ENCODE measurements at regions not wholly inside any gene's neighbourhood (a gene's known extent, or its start where the extent isn't known, plus 50 kb on each side); places are given as distances from the start of the nearest gene placed in this dataset.

GRCh38 chr2:126981476-126981875 is 82.8 kb downstream of the TEX51 start:
- H3K9me3 ChIP-seq (ENCODE audit: control insufficient read depth, low read depth, low read length) = no peaks in the 10 kb centered on the region
- H3K27me3 ChIP-seq (ENCODE audit: control insufficient read depth, extremely low read depth, insufficient read depth, low read length) = peaks cover 11% of the 10 kb centered on the region
- H3K79me2 ChIP-seq (ENCODE audit: control insufficient read depth, insufficient read depth, low read length) = no peaks in the 10 kb centered on the region
- no peaks in the 10 kb centered on the region for H3K4me1 ChIP-seq (ENCODE audit: control insufficient read depth, extremely low read depth, insufficient read depth, low read length)
- no peaks in the 10 kb centered on the region for H4K20me1 ChIP-seq (ENCODE audit: control insufficient read depth, extremely low read depth, insufficient read depth, low read length)
- no peak for TF ChIP-seq EZH2 (IDR thresholded peaks at IDR 0.05; ENCODE audit: low read length)
- no peak for TF ChIP-seq CTCF (optimal IDR thresholded peaks at IDR 0.05 in 1 of 3, IDR thresholded peaks at IDR 0.05 in 1 of 3, conservative IDR thresholded peaks at IDR 0.05 in 1 of 3; ENCODE audit: extremely low read depth in 1 of 3, insufficient read depth in 2 of 3, low read length in 3 of 3)
- H3K4me3 ChIP-seq (ENCODE audit: control insufficient read depth in 2 of 3, extremely low read depth in 1 of 3, insufficient read depth in 2 of 3, low read depth in 1 of 3, low read length in 3 of 3) = no peak overlapping the region
- H3K9ac ChIP-seq (ENCODE audit: control insufficient read depth, extremely low read depth, insufficient read depth, low read length) = no peak overlapping the region
- no peak overlapping the region for H2AFZ ChIP-seq (ENCODE audit: control insufficient read depth, low read length)
- no peak overlapping the region for H3K27ac ChIP-seq (ENCODE audit: control insufficient read depth, insufficient read depth, low read length)
- no peak for FAIRE-seq
- H3K9me1 ChIP-seq (ENCODE audit: control insufficient read depth, extremely low read depth, insufficient read depth, low read length) = no peaks in the 10 kb centered on the region
- no peaks in the 10 kb centered on the region for H3K36me3 ChIP-seq (ENCODE audit: control insufficient read depth in 2 of 2, extremely low read depth in 1 of 2, insufficient read depth in 2 of 2, low read length in 2 of 2)
- dilution Hi-C loops (cut with MboI; ENCODE audit: extremely low pct_ligation_motif_present, low sequenced_read_pairs) = no loop called here
- DNase-seq (ENCODE audit: low read depth, low spot score) = no peak
- no peak overlapping the region for H3K4me2 ChIP-seq (ENCODE audit: control insufficient read depth, extremely low read depth, insufficient read depth, low read depth, low read length)

- Histone ChIP-seq H3K79me2 (ENCODE audit: control insufficient read depth, insufficient read depth, low read length) (no peaks in the 10 kb centered on the region), H3K36me3 (ENCODE audit: control insufficient read depth in 2 of 2, extremely low read depth in 1 of 2, insufficient read depth in 2 of 2, low read length in 2 of 2) (no peaks in the 10 kb centered on the region), H3K27ac (ENCODE audit: control insufficient read depth, insufficient read depth, low read length) (no peak overlapping the region), H3K9ac (ENCODE audit: control insufficient read depth, extremely low read depth, insufficient read depth, low read length) (no peak overlapping the region), H3K27me3 (ENCODE audit: control insufficient read depth, extremely low read depth, insufficient read depth, low read length) (no peaks in the 10 kb centered on the region), H4K20me1 (ENCODE audit: control insufficient read depth, extremely low read depth, insufficient read depth, low read length) (no peaks in the 10 kb centered on the region), H3K4me1 (ENCODE audit: control insufficient read depth, extremely low read depth, insufficient read depth, low read length) (no peaks in the 10 kb centered on the region), H3K9me3 (ENCODE audit: control insufficient read depth, low read depth, low read length) (no peaks in the 10 kb centered on the region), H3K9me1 (ENCODE audit: control insufficient read depth, extremely low read depth, insufficient read depth, low read length) (no peaks in the 10 kb centered on the region), H2AFZ (ENCODE audit: control insufficient read depth, low read length) (no peak overlapping the region), H3K4me3 (ENCODE audit: control insufficient read depth in 2 of 3, extremely low read depth in 1 of 3, insufficient read depth in 2 of 3, low read depth in 1 of 3, low read length in 3 of 3) (no peak overlapping the region), H3K4me2 (ENCODE audit: control insufficient read depth, extremely low read depth, insufficient read depth, low read depth, low read length) (no peak overlapping the region)
- TF ChIP-seq CTCF (optimal IDR thresholded peaks at IDR 0.05 in 1 of 3, IDR thresholded peaks at IDR 0.05 in 1 of 3, conservative IDR thresholded peaks at IDR 0.05 in 1 of 3; ENCODE audit: extremely low read depth in 1 of 3, insufficient read depth in 2 of 3, low read length in 3 of 3) (no peak), EZH2 (IDR thresholded peaks at IDR 0.05; ENCODE audit: low read length) (no peak)
- FAIRE-seq = no peak
- no peak for DNase-seq (ENCODE audit: low read depth, low spot score)
- dilution Hi-C loops (cut with MboI; ENCODE audit: extremely low pct_ligation_motif_present, low sequenced_read_pairs) = no loop called here
These were observed 84.2 kb downstream of the TEX51 start for GRCh38 chr2:126982935-126983334.
